Kidney (tissue), 13 donors: ENCODE measurements at regions not wholly inside any gene's neighbourhood (a gene's known extent, or its start where the extent isn't known, plus 50 kb on each side); places are given as distances from the start of the nearest gene placed in this dataset.
A peak's percentile ranks its signal among the peaks of the same experiment; 100 is the strongest.

Source experiments
- DNase-seq, 5 donors: peaks; one replicate each; pipeline ENCODE4 v3.0.0-alpha.2; 2013 to 2020
- FAIRE-seq: peaks from 2 replicates; lab custom pipeline; 2012; peaks lifted over from hg19 to GRCh38; lab: Jason Lieb, UNC
- H3K27ac ChIP-seq, 2 donors: one replicate each; pipeline ENCODE4 v1.7.0; 2013; ENCODE audit warnings: low read depth in 2 of 2, low read length in 2 of 2, inconsistent platforms in 1 of 2
- H3K27me3 ChIP-seq: one replicate; pipeline ENCODE4 v1.7.1; 2013; ENCODE audit warnings: low read length, inconsistent platforms; ENCODE audit not compliant: control insufficient read depth, insufficient read depth
- H3K36me3 ChIP-seq, 3 donors: one replicate each; pipeline versions ENCODE4 v1.7.0 to v1.7.1; 2013; ENCODE audit warnings: low read length in 3 of 3, control low read depth in 1 of 3, inconsistent platforms in 1 of 3; ENCODE audit not compliant: insufficient read depth in 3 of 3, control insufficient read depth in 2 of 3
- H3K4me1 ChIP-seq, 3 donors: one replicate each; pipeline versions ENCODE4 v1.7.0 to v1.7.1; 2013; ENCODE audit warnings: low read length in 3 of 3, inconsistent platforms in 1 of 3, low read depth in 1 of 3; ENCODE audit not compliant: control insufficient read depth in 2 of 3, insufficient read depth in 2 of 3
- H3K4me3 ChIP-seq, 3 donors: one replicate each; pipeline versions ENCODE4 v1.7.0 to v1.8.1; 2013; ENCODE audit warnings: low read length in 3 of 3, control low read depth in 1 of 3, inconsistent platforms in 1 of 3
- H3K9ac ChIP-seq, 3 donors: one replicate each; pipeline versions ENCODE4 v1.7.0 to v1.7.1; 2013; ENCODE audit warnings: low read length in 3 of 3, control low read depth in 1 of 3, inconsistent platforms in 1 of 3
- H3K9me3 ChIP-seq, 3 donors: one replicate each; pipeline versions ENCODE4 v1.7.0 to v1.7.1; 2013; ENCODE audit warnings: low read length in 3 of 3, control low read depth in 1 of 3, inconsistent platforms in 1 of 3; ENCODE audit not compliant: control insufficient read depth in 2 of 3, insufficient read depth in 1 of 3
- intact Hi-C: fragments of 100-400 bp; cut with DNase I; formaldehyde crosslinking; loops from one replicate; pipeline ENCODE4 v1.11.1; 2022
- TF ChIP-seq, protein P1 (sequence below): IDR thresholded peaks from 3 replicates; pipeline ENCODE4 v1.5.1; 2012; ENCODE audit warnings: mild to moderate bottlenecking, moderate library complexity, borderline replicate concordance; ENCODE audit not compliant: insufficient read depth; ENCODE audit errors: extremely low read depth
- donor health status: control.
- donor health status: control.
- donor health status: control.
- donor health status: control.
- donor health status: control.
- donor health status: DM: yes; HTN: yes; CAD: no.
- donor health status: Normal renal cell carcinoma (clear cell type).

DNA sequence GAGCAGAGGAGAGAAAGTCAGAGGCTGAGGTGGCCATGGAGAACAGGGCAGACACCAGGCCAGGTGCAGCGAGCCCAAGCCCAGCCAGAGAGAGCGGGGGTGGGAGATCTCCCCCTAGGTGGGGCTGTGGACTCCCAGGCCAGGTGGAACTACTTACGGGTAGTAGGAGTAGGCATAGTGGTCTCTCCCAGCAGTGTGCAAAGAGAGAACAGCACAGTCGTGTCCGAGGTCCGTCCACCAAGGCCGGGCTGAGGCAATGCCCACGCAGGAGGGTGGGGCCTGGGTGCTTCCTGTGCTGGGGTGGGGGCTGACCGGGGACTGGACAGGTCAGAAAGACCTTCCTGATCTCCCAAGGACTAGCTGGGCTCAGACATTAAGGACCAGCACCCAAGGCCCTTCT, 263.7 kb downstream of the PTPRU start:
- no peak overlapping the region for H3K4me3 ChIP-seq
- no peaks in the 10 kb centered on the region for H3K27me3 ChIP-seq
- peaks cover 0 to 3% (median 0%) of the 10 kb centered on the region in 3 donors for H3K9me3 ChIP-seq
- no peaks in the 10 kb centered on the region for H3K4me1 ChIP-seq
- FAIRE-seq (no peak), DNase-seq (peak in 1 of 5 donors; percentile 20)
- no peak overlapping the region for H3K27ac ChIP-seq
- no peak overlapping the region for H3K9ac ChIP-seq
- H3K36me3 ChIP-seq: no peaks in the 10 kb centered on the region
- TF ChIP-seq, protein P1, sequence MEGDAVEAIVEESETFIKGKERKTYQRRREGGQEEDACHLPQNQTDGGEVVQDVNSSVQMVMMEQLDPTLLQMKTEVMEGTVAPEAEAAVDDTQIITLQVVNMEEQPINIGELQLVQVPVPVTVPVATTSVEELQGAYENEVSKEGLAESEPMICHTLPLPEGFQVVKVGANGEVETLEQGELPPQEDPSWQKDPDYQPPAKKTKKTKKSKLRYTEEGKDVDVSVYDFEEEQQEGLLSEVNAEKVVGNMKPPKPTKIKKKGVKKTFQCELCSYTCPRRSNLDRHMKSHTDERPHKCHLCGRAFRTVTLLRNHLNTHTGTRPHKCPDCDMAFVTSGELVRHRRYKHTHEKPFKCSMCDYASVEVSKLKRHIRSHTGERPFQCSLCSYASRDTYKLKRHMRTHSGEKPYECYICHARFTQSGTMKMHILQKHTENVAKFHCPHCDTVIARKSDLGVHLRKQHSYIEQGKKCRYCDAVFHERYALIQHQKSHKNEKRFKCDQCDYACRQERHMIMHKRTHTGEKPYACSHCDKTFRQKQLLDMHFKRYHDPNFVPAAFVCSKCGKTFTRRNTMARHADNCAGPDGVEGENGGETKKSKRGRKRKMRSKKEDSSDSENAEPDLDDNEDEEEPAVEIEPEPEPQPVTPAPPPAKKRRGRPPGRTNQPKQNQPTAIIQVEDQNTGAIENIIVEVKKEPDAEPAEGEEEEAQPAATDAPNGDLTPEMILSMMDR: no peak
- intact Hi-C loops: no loop called here

DNA sequence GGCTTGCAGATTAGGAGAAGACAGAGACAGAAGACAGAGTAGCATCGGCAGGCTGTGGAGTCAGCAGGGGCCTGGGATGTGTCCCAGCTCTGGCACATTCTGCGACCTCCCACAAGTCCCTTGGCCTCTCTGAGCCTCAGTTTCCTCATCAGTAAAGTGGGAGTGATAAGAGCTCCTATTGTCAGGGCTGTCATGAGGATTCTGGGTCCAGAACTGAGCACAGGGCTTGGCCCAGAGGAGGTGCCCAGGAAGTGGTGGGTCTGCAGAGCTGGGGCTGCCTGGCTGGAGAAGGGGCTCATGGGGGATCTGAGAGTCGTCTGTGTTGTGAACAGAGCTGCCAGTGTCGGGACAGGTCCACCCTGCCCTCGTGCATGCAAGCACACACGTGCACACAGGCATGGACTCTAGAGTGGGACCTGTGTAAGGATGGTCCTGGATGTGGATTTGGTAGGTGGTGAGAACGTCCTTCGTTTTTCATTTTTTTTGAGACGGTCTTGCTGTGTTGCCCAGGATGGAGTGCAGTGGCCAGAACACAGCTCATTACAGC, 262.9 kb downstream of the PTPRU start:
- FAIRE-seq (no peak), DNase-seq (peak in 1 of 5 donors; percentile 9)
- no peak overlapping the region for H3K9ac ChIP-seq
- H3K36me3 ChIP-seq: no peaks in the 10 kb centered on the region
- intact Hi-C loops: no loop called here
- no peak overlapping the region for H3K4me3 ChIP-seq
- TF ChIP-seq, protein P1: no peak
- no peaks in the 10 kb centered on the region for H3K27me3 ChIP-seq
- H3K27ac ChIP-seq: no peak overlapping the region
- H3K4me1 ChIP-seq: no peaks in the 10 kb centered on the region
- peaks cover 0 to 3% (median 0%) of the 10 kb centered on the region in 3 donors for H3K9me3 ChIP-seq

DNA sequence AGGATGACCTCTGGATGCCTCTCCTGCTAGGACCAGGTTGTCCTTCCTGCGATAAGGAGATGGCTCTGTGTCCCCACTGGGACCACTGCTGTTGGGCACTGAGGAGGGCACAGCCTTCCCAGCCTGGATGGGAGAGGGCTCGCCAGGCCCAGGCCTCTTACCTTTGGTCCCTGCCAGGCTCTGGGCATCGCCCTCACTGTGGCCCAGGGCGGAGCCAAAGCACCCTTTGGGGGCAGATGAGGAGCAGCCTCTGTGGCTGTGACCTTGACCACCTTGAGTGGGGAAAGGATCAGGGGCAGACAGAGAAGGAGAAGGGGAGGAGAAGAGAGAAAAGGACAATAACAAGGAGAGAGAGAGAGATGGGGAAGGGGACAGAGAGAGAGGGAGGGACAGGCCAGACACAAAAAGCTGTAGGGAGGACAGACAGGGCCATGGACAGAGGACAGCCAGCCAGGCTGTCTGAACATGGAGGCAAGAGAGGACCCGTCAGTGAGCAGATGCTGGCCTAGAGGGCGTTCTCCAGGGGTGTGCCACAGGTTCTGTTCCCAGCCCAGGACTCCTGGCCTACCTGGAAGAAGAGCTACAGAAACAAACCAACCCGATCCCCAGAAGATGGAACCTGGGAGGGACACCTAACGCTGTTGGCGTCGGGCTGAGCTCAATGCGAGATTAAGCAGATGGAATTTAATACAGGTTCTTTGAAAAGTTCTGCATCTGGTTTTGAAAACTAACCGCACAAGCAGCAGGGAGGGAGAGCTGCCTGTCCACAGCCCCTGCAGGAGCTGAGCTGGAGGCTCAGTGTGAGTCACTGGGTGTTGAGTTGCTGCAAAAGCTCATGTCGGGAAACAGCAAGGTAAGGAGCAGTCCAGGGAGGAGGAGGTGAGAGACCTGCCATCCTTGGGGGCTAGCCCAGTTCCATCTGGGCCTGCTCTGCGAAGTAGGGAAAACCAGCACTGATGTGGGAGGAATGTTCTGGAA, 262.1 kb downstream of the PTPRU start:
- H3K9ac ChIP-seq: no peak overlapping the region
- intact Hi-C loops: no loop called here
- H3K27me3 ChIP-seq: no peaks in the 10 kb centered on the region
- FAIRE-seq: no peak
- H3K9me3 ChIP-seq: peaks cover 0 to 3% (median 0%) of the 10 kb centered on the region in 3 donors
- no peak overlapping the region for H3K27ac ChIP-seq
- H3K4me1 ChIP-seq: no peaks in the 10 kb centered on the region
- TF ChIP-seq, protein P1: no peak
- no peaks in the 10 kb centered on the region for H3K36me3 ChIP-seq
- DNase-seq: peak in 1 of 5 donors; percentile 13
- no peak overlapping the region for H3K4me3 ChIP-seq
